22Rv1 (cell line): ENCODE measurements at regions not wholly inside any gene's neighbourhood (a gene's known extent, or its start where the extent isn't known, plus 50 kb on each side); places are given as distances from the start of the nearest gene placed in this dataset.

Experiments used
- H3K27ac ChIP-seq: fragments of 450-650 bp; 2 replicates; pipeline ENCODE4 v1.5.1; 2017
- CTCF ChIP-seq: fragments of 450-650 bp; IDR thresholded peaks from 2 replicates; pipeline ENCODE4 v1.5.1; 2017; ENCODE audit warnings: mild to moderate bottlenecking
- ZFX ChIP-seq: fragments of 450-650 bp; IDR thresholded peaks from 2 replicates; pipeline ENCODE4 v1.6.1; 2017; ENCODE audit warnings: antibody characterized with exemption, borderline replicate concordance

DNA sequence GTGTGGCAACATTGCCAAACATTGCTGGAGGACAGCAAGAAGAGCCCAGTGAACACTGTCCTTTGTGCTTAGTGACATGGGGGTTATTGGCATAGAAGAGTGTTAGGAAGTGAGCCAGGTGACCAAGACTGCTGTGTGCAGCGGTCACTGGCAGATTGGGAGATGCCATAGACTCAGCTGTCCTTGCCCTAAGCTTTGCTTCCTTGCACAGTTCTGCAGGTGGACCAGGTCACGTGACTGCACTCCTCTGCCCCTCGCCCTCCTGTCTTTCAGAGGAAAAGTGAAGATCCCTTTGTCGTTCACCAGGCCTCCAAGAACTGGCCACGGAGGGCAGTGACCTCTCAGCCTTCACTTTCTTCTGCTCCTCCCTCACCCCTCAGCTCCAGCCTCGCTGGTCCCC lies 215.6 kb upstream of the SMIM21 start:
- no peak overlapping the region for H3K27ac ChIP-seq
- no peak for TF ChIP-seq CTCF
- no peak for TF ChIP-seq ZFX

- no peak overlapping the region for H3K27ac ChIP-seq
- TF ChIP-seq CTCF (no peak), ZFX (no peak)
Measured at GRCh38 chr18:75639472-75639831, 211.9 kb upstream of the SMIM21 start.

DNA sequence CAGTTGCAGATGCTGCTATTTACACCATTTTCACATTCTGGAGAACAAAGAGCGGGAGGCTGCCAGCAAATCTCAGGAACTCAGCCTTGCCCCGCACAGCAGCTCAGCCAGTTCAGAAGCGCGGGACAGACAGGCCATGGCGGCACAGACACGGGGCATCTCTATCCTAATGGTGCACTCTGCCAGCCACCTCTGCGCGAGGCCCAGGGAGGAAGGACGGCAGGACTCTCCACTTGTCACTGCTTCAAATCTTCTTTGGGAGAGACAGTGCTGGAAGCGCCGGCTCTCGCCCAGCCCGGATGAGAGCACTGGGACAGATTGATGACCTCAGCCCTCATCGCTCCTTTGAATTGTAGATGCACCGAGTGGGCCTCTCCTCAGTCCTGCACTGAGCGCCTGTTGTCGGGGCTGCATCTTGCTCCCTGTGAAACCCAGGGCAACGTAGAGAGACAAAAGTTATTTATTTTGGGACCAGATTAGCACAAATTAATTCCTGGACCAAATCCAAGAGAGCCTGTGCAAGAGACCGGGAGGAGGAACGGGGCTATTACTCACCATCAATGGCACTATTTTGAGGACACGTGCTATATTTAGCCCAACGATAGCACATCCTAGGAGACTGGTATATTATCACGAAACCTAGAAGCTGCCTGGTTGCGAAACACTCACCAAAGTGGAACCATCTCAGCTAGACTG lies 211.4 kb upstream of the SMIM21 start:
- H3K27ac ChIP-seq: no peak overlapping the region
- TF ChIP-seq CTCF (no peak), ZFX (no peak)

- no peak for TF ChIP-seq ZFX
- no peak for TF ChIP-seq CTCF
- no peak overlapping the region for H3K27ac ChIP-seq
Measured at GRCh38 chr18:75638223-75638775, 210.8 kb upstream of the SMIM21 start.

- TF ChIP-seq CTCF (no peak), ZFX (no peak)
- H3K27ac ChIP-seq: no peak overlapping the region
Measured at GRCh38 chr18:75635096-75635495, 207.6 kb upstream of the SMIM21 start.

GRCh38 chr18:75625966-75626365 lies 198.5 kb upstream of the SMIM21 start:
- no peak overlapping the region for H3K27ac ChIP-seq
- TF ChIP-seq CTCF (no peak), ZFX (no peak)

DNA sequence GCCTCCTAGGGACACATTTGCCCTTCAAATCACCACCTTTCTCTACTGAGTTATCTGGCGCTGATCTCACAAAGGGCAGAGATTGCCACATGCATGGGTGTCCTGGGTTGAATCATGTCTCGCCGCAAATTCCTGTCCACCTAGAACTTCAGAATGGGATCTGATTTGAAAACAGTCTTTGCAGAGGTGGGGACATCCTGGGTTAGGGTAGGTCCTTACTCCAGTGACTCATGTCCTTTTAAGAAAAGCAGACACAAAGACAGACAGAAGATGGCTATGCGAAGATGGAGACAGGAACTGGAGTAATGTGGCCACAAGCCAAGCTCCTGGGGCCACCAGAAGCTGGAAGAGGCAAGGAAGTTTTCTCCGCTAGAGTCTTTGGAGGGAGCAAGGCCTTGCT lies 197.4 kb upstream of the SMIM21 start:
- H3K27ac ChIP-seq: no peak overlapping the region
- no peak for TF ChIP-seq CTCF
